HCEC 1CT (cell line): ENCODE measurements at regions not wholly inside any gene's neighbourhood (a gene's known extent, or its start where the extent isn't known, plus 50 kb on each side); places are given as distances from the start of the nearest gene placed in this dataset.

Experiments used
- DNase-seq: peaks from one replicate; pipeline ENCODE4 v3.0.0-alpha.2; 2017

- no peak for DNase-seq
Measured at GRCh38 chr1:38569932-38570656, 289.5 kb downstream of the RRAGC start.

GRCh38 chr1:38568061-38568857, 291.3 kb downstream of the RRAGC start:
- DNase-seq: no peak

GRCh38 chr1:38567401-38567800, 292.2 kb downstream of the RRAGC start:
- DNase-seq: no peak

GRCh38 chr1:38565020-38565491, 294.5 kb downstream of the RRAGC start:
- DNase-seq: no peak

GRCh38 chr1:38563942-38564735, 295.4 kb downstream of the RRAGC start:
- no peak for DNase-seq

GRCh38 chr1:38561725-38562124, 297.8 kb downstream of the RRAGC start:
- DNase-seq: no peak

- no peak for DNase-seq
Measured at GRCh38 chr1:38561110-38561509, 298.5 kb downstream of the RRAGC start.

GRCh38 chr1:38560457-38560856, 299.1 kb downstream of the RRAGC start:
- no peak for DNase-seq

GRCh38 chr1:38559446-38560165, 300.0 kb downstream of the RRAGC start:
- no peak for DNase-seq

- DNase-seq: no peak
Measured at GRCh38 chr1:38558500-38559445, 300.8 kb downstream of the RRAGC start.

- DNase-seq: no peak
Measured at GRCh38 chr1:38558055-38558454, 301.5 kb downstream of the RRAGC start.

GRCh38 chr1:38555594-38555993, 304.0 kb downstream of the RRAGC start:
- no peak for DNase-seq

GRCh38 chr1:38555130-38555529, 304.4 kb downstream of the RRAGC start:
- DNase-seq: no peak

- no peak for DNase-seq
Measured at GRCh38 chr1:38551318-38552307, 308.0 kb downstream of the RRAGC start.

GRCh38 chr1:38549191-38549590, 310.4 kb downstream of the RRAGC start:
- DNase-seq: no peak

GRCh38 chr1:38547321-38547720, 312.3 kb downstream of the RRAGC start:
- no peak for DNase-seq

- DNase-seq: no peak
Measured at GRCh38 chr1:38546636-38547035, 312.9 kb downstream of the RRAGC start.

GRCh38 chr1:38541223-38541622, 318.3 kb downstream of the RRAGC start:
- DNase-seq: no peak

GRCh38 chr1:38539931-38540330, 319.6 kb downstream of the RRAGC start:
- no peak for DNase-seq

- no peak for DNase-seq
Measured at GRCh38 chr1:38538834-38539233, 320.7 kb downstream of the RRAGC start.
